GM23248 (cell line): ENCODE measurements at regions not wholly inside any gene's neighbourhood (a gene's known extent, or its start where the extent isn't known, plus 50 kb on each side); places are given as distances from the start of the nearest gene placed in this dataset.

Experiments
- DNase-seq: peaks from one replicate; pipeline ENCODE4 v3.0.0-alpha.2; 2015
- H2AFZ ChIP-seq: fragments of 200-600 bp; sonication (generic); 2 replicates; pipeline ENCODE4 v1.6.1; 2016; ENCODE audit warnings: antibody characterized with exemption
- H3F3A ChIP-seq: fragments of 200-600 bp; sonication (generic); 2 replicates; pipeline ENCODE4 v1.6.1; 2016; ENCODE audit warnings: mild to moderate bottlenecking, antibody characterized with exemption, mixed run types; ENCODE audit not compliant: insufficient read depth
- H3K27ac ChIP-seq: fragments of 200-600 bp; sonication (generic); 2 replicates; pipeline ENCODE4 v1.5.1; 2016; ENCODE audit warnings: mild to moderate bottlenecking
- H3K27me3 ChIP-seq: fragments of 200-600 bp; sonication (generic); replicated peaks from 2 replicates; pipeline ENCODE4 v1.6.1; 2016; ENCODE audit warnings: mild to moderate bottlenecking; ENCODE audit not compliant: insufficient read depth
- H3K36me3 ChIP-seq: fragments of 200-600 bp; sonication (generic); 2 replicates; pipeline ENCODE4 v1.6.1; 2016; ENCODE audit warnings: low read depth, mild to moderate bottlenecking
- H3K4me1 ChIP-seq: fragments of 200-600 bp; sonication (generic); 2 replicates; pipeline ENCODE4 v1.6.1; 2016; ENCODE audit warnings: mild to moderate bottlenecking; ENCODE audit not compliant: insufficient read depth
- H3K4me2 ChIP-seq: fragments of 200-600 bp; sonication (generic); one replicate; pipeline ENCODE4 v1.6.1; 2016; ENCODE audit warnings: mild to moderate bottlenecking; ENCODE audit not compliant: unreplicated experiment
- H3K4me3 ChIP-seq: fragments of 200-600 bp; sonication (generic); 2 replicates; pipeline ENCODE4 v1.5.1; 2016; ENCODE audit warnings: mild to moderate bottlenecking
- H3K79me2 ChIP-seq: fragments of 200-600 bp; sonication (generic); 2 replicates; pipeline ENCODE4 v1.6.1; 2016; ENCODE audit warnings: mild to moderate bottlenecking; ENCODE audit not compliant: insufficient read depth
- H3K9ac ChIP-seq: fragments of 200-600 bp; sonication (generic); 2 replicates; pipeline ENCODE4 v1.6.1; 2016; ENCODE audit warnings: mild to moderate bottlenecking
- H3K9me2 ChIP-seq: fragments of 200-600 bp; sonication (generic); 2 replicates; pipeline ENCODE4 v1.6.1; 2016; ENCODE audit warnings: mixed run types, mild to moderate bottlenecking, moderate library complexity; ENCODE audit not compliant: insufficient read depth
- H3K9me3 ChIP-seq: fragments of 200-600 bp; sonication (generic); one replicate; pipeline ENCODE4 v1.6.1; 2017; ENCODE audit warnings: low read depth
- H4K20me1 ChIP-seq: fragments of 200-600 bp; sonication (generic); 2 replicates; pipeline ENCODE4 v1.6.0; 2016; ENCODE audit not compliant: insufficient read depth
- EZH2 ChIP-seq: fragments of 200-600 bp; sonication (generic); IDR thresholded peaks from 2 replicates; pipeline ENCODE4 v1.6.1; 2018; ENCODE audit warnings: antibody characterized with exemption, mild to moderate bottlenecking; ENCODE audit not compliant: insufficient read depth, poor library complexity, severe bottlenecking
- EZH2phosphoT487 ChIP-seq: fragments of 200-600 bp; sonication (generic); IDR thresholded peaks from 2 replicates; pipeline ENCODE4 v1.6.1; 2018; ENCODE audit warnings: antibody characterized with exemption, moderate library complexity, mild to moderate bottlenecking, low read depth; ENCODE audit not compliant: insufficient read depth
- WGBS, 2 experiments: methylation state at CpG; one replicate each; pipeline ENCODE4 v1.1.6; 2015 to 2017; ENCODE audit warnings: low lambda C conversion rate in 2 of 2, low coverage in 1 of 2; ENCODE audit errors: missing lambda C conversion rate in 2 of 2; 5-methylcytosine and 5-hydroxymethylcytosine counted together
- in situ Hi-C: fragments of 300-500 bp; cut with MboI; formaldehyde crosslinking; loops from 2 replicates; pipeline ENCODE4 v1.15.0; 2020

- Histone ChIP-seq H3F3A (no peaks in the 10 kb centered on the region), H3K4me3 (no peak overlapping the region), H3K4me1 (no peaks in the 10 kb centered on the region), H3K9me3 (no peaks in the 10 kb centered on the region), H4K20me1 (no peaks in the 10 kb centered on the region), H2AFZ (no peak overlapping the region), H3K9ac (no peak overlapping the region), H3K79me2 (no peaks in the 10 kb centered on the region), H3K27ac (no peak overlapping the region), H3K4me2 (no peak overlapping the region), H3K9me2 (no peaks in the 10 kb centered on the region), H3K36me3 (no peaks in the 10 kb centered on the region), H3K27me3 (no peaks in the 10 kb centered on the region)
- WGBS, 2 experiments = 82 to 85% methylated on average over 4 of the region's 4 CpGs
- TF ChIP-seq EZH2phosphoT487 (no peak), EZH2 (no peak)
- in situ Hi-C loops = no loop called here
- no peak for DNase-seq
Measured at GRCh38 chr7:1309290-1309689, 76.6 kb downstream of the UNCX start.

- in situ Hi-C loops = no loop called here
- no peak overlapping the region for H3K4me2 ChIP-seq
- TF ChIP-seq EZH2phosphoT487 = no peak
- TF ChIP-seq EZH2 = no peak
Measured at GRCh38 chr7:1309996-1310395, 77.3 kb downstream of the UNCX start.

GRCh38 chr7:1310936-1311335, 78.3 kb downstream of the UNCX start:
- DNase-seq = no peak
- Histone ChIP-seq H3K27me3 (no peaks in the 10 kb centered on the region; the same call in 1 of the 2 replicates), H3K36me3 (no peaks in the 10 kb centered on the region), H4K20me1 (no peaks in the 10 kb centered on the region), H3K4me3 (no peak overlapping the region), H3K9me2 (no peaks in the 10 kb centered on the region), H2AFZ (no peak overlapping the region), H3K27ac (no peak overlapping the region), H3K9ac (no peak overlapping the region), H3K79me2 (no peaks in the 10 kb centered on the region), H3K4me1 (no peaks in the 10 kb centered on the region), H3F3A (no peaks in the 10 kb centered on the region), H3K4me2 (no peak overlapping the region), H3K9me3 (no peaks in the 10 kb centered on the region)
- WGBS, 2 experiments = 62 to 70% methylated on average over 20 to 23 of the region's 23 CpGs
- in situ Hi-C loops = no loop called here
- TF ChIP-seq EZH2 (no peak), EZH2phosphoT487 (no peak)

More at GRCh38 chr7:1309996-1310395, 77.3 kb downstream of the UNCX start:
- no peak for DNase-seq
- H3K36me3 ChIP-seq = no peaks in the 10 kb centered on the region
- no peak overlapping the region for H3K9ac ChIP-seq
- H3K4me3 ChIP-seq = no peak overlapping the region
- H3K9me3 ChIP-seq = no peaks in the 10 kb centered on the region
- 44 to 49% methylated on average over 7 of the region's 7 CpGs for WGBS, 2 experiments
- no peaks in the 10 kb centered on the region for H3K79me2 ChIP-seq
- no peaks in the 10 kb centered on the region for H4K20me1 ChIP-seq
- no peak overlapping the region for H3K27ac ChIP-seq
- H3F3A ChIP-seq = no peaks in the 10 kb centered on the region
- no peaks in the 10 kb centered on the region for H3K4me1 ChIP-seq
- H3K9me2 ChIP-seq = no peaks in the 10 kb centered on the region
- no peak overlapping the region for H2AFZ ChIP-seq
- H3K27me3 ChIP-seq = no peaks in the 10 kb centered on the region

- no peaks in the 10 kb centered on the region; the same call in 1 of the 2 replicates for H3K27me3 ChIP-seq
- TF ChIP-seq EZH2 (no peak), EZH2phosphoT487 (no peak)
- no peak for DNase-seq
- H3K36me3 ChIP-seq = no peaks in the 10 kb centered on the region
- no peak overlapping the region for H3K4me2 ChIP-seq
- in situ Hi-C loops = no loop called here
- no peaks in the 10 kb centered on the region for H3F3A ChIP-seq
- H3K9ac ChIP-seq = no peak overlapping the region
- H3K4me1 ChIP-seq = no peaks in the 10 kb centered on the region
- H3K27ac ChIP-seq = no peak overlapping the region
- no peaks in the 10 kb centered on the region for H4K20me1 ChIP-seq
- H2AFZ ChIP-seq = no peak overlapping the region
- no peaks in the 10 kb centered on the region for H3K9me3 ChIP-seq
- no peaks in the 10 kb centered on the region for H3K79me2 ChIP-seq
- H3K4me3 ChIP-seq = no peak overlapping the region
- H3K9me2 ChIP-seq = no peaks in the 10 kb centered on the region
- WGBS, 2 experiments = 74 to 82% methylated on average over 24 to 32 of the region's 32 CpGs
Measured at GRCh38 chr7:1311406-1312135, 78.9 kb downstream of the UNCX start.
